ENCODE measurements at regions not wholly inside any gene's neighbourhood (a gene's known extent, or its start where the extent isn't known, plus 50 kb on each side); places are given as distances from the start of the nearest gene placed in this dataset.

GRCh38 chr3:124584552-124585391 lies 145.5 kb upstream of the UMPS start:
- DNase-seq (ENCODE audit: extremely low read depth, low read depth) = no peak
- no peak for TF ChIP-seq CTCF (IDR thresholded peaks at IDR 0.05; ENCODE audit: low read depth, low read length)

GRCh38 chr3:124586126-124587052 lies 143.9 kb upstream of the UMPS start:
- no peak for TF ChIP-seq CTCF (IDR thresholded peaks at IDR 0.05; ENCODE audit: low read depth, low read length)
- no peak for DNase-seq (ENCODE audit: extremely low read depth, low read depth)

GRCh38 chr3:124587053-124587408 lies 143.2 kb upstream of the UMPS start:
- TF ChIP-seq CTCF (IDR thresholded peaks at IDR 0.05; ENCODE audit: low read depth, low read length) = no peak
- no peak for DNase-seq (ENCODE audit: extremely low read depth, low read depth)

- no peak for TF ChIP-seq CTCF (IDR thresholded peaks at IDR 0.05; ENCODE audit: low read depth, low read length)
- DNase-seq (ENCODE audit: extremely low read depth, low read depth) = no peak
These were observed 142.2 kb upstream of the UMPS start for GRCh38 chr3:124588036-124588435.

GRCh38 chr3:124588794-124589193 lies 141.5 kb upstream of the UMPS start:
- no peak for TF ChIP-seq CTCF (IDR thresholded peaks at IDR 0.05; ENCODE audit: low read depth, low read length)
- DNase-seq (ENCODE audit: extremely low read depth, low read depth) = no peak

GRCh38 chr3:124591699-124592098 lies 138.6 kb upstream of the UMPS start:
- TF ChIP-seq CTCF (IDR thresholded peaks at IDR 0.05; ENCODE audit: low read depth, low read length) = no peak

More at GRCh38 chr3:124591699-124592098, 138.6 kb upstream of the UMPS start:
- DNase-seq (ENCODE audit: extremely low read depth, low read depth) = no peak
